K562 (cell line): ENCODE measurements at regions not wholly inside any gene's neighbourhood (a gene's known extent, or its start where the extent isn't known, plus 50 kb on each side); places are given as distances from the start of the nearest gene placed in this dataset.

Experiments
- ARID2 ChIP-seq: fragments of 450-650 bp; IDR thresholded peaks from 2 replicates; pipeline ENCODE4 v1.6.1; 2017; ENCODE audit warnings: antibody characterized with exemption, mild to moderate bottlenecking
- CBFA2T2 ChIP-seq: fragments of 450-650 bp; conservative IDR thresholded peaks from 2 replicates; pipeline ENCODE4 v1.6.1; 2017; ENCODE audit warnings: mild to moderate bottlenecking
- CTCF ChIP-seq, 3 experiments: IDR thresholded peaks in 2 of 3; conservative IDR thresholded peaks in 1 of 3; 2 replicates each; pipeline ENCODE4 v1.5.1; 2011 to 2012; ENCODE audit warnings: low read length in 3 of 3, mild to moderate bottlenecking in 3 of 3, control low read depth in 2 of 3, improper control_type of control experiment in 1 of 3, inconsistent platforms in 1 of 3, low read depth in 1 of 3, mixed read lengths in 1 of 3, moderate library complexity in 1 of 3; ENCODE audit not compliant: insufficient read depth in 2 of 3
- FOXM1 ChIP-seq, 2 experiments: fragments of 450-650 bp in 1 of 2; sonication (generic) in 1 of 2; formaldehyde crosslinking in 1 of 2; IDR thresholded peaks; 2 replicates each; pipeline versions ENCODE4 v1.6.1 to v1.9.0; 2017 to 2022; ENCODE audit warnings: low read depth in 2 of 2, mild to moderate bottlenecking in 2 of 2, missing genetic modification reagents in 1 of 2, moderate library complexity in 1 of 2
- KLF6 ChIP-seq: fragments of 250-450 bp; sonication (Bioruptor Pico); IDR thresholded peaks from 2 replicates; pipeline ENCODE4 v1.4.0; 2020; ENCODE audit warnings: mild to moderate bottlenecking, moderate library complexity, borderline replicate concordance
- POLR2A ChIP-seq: fragments of 450-650 bp; conservative IDR thresholded peaks from 2 replicates; pipeline ENCODE4 v1.6.1; 2016
- SAFB2 ChIP-seq: fragments of 200-400 bp; formaldehyde crosslinking; IDR thresholded peaks from 2 replicates; pipeline ENCODE4 v1.6.1; 2018; ENCODE audit warnings: borderline replicate concordance, low read length, low read depth, moderate library complexity; ENCODE audit not compliant: severe bottlenecking
- SIN3A ChIP-seq, 2 experiments: fragments of 150-350 bp in 1 of 2; IDR thresholded peaks; 2 replicates each; pipeline ENCODE4 v1.6.1; 2011 to 2016; ENCODE audit warnings: borderline replicate concordance in 2 of 2, low read depth in 2 of 2, low read length in 2 of 2, mild to moderate bottlenecking in 2 of 2, moderate library complexity in 2 of 2; ENCODE audit not compliant: control insufficient read depth in 1 of 2
- SMAD4 ChIP-seq: fragments of 250-450 bp; sonication (Bioruptor Pico); conservative IDR thresholded peaks from 2 replicates; pipeline ENCODE4 v1.8.0; 2021; ENCODE audit warnings: inconsistent platforms, mild to moderate bottlenecking, moderate library complexity
- ZNF23 ChIP-seq: fragments of 250-450 bp; sonication (Bioruptor Pico); IDR thresholded peaks from 2 replicates; pipeline ENCODE4 v1.4.0; 2020; ENCODE audit warnings: mild to moderate bottlenecking
- ZNF780A ChIP-seq: fragments of 250-450 bp; sonication (Bioruptor Pico); IDR thresholded peaks from 2 replicates; pipeline ENCODE4 v1.5.0; 2021; ENCODE audit warnings: mild to moderate bottlenecking
- TF ChIP-seq, protein P1 (sequence below): sonication (generic); formaldehyde crosslinking; IDR thresholded peaks from 2 replicates; pipeline ENCODE4 v1.8.1; 2023; ENCODE audit warnings: mild to moderate bottlenecking, missing genetic modification reagents, moderate library complexity
- TF ChIP-seq, protein P2 (sequence below): fragments of 450-650 bp; IDR thresholded peaks from 2 replicates; pipeline ENCODE4 v1.7.1; 2018; ENCODE audit warnings: mild to moderate bottlenecking, low read depth; ENCODE audit not compliant: partially characterized antibody

DNA sequence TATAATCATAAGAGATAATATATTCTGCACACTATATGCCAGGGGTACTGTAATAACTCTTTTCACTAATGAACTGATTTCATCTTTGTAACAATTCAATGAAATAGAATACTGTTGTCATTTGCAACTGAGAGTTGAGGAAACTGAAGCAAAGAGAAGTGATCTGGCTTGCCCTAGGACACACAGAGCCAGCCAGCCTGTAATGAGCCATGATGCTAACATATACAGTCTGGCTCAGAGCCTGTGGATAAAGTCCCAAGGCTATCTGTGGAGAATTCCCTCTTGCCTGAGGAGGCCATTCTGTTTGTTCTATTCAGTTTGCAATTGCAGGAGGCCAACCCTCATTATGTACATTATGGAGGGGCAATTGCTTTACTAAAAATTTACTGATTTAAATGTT is 241.3 kb downstream of the CXCL12 start:
- TF ChIP-seq ZNF23 (CRISPR knock-in tag) (no peak), ARID2 (no peak), SIN3A (IDR thresholded peaks at IDR 0.05; ENCODE audit: borderline replicate concordance in 2 of 2, control insufficient read depth in 1 of 2, low read depth in 2 of 2, low read length in 2 of 2) (no peak), KLF6 (CRISPR knock-in tag) (no peak), SAFB2 (no peak), SMAD4 (CRISPR knock-in tag) (no peak), ZNF780A (CRISPR knock-in tag) (no peak), POLR2A (no peak), CTCF (IDR thresholded peaks at IDR 0.05 in 2 of 3, conservative IDR thresholded peaks at IDR 0.05 in 1 of 3; ENCODE audit: insufficient read depth in 2 of 3, low read depth in 1 of 3, low read length in 3 of 3) (no peak), CBFA2T2 (no peak), FOXM1 (IDR thresholded peaks at IDR 0.05; ENCODE audit: low read depth) (no peak), FOXM1 (CRISPR knock-in tag; IDR thresholded peaks at IDR 0.05; ENCODE audit: low read depth) (no peak)
- TF ChIP-seq, protein P1, sequence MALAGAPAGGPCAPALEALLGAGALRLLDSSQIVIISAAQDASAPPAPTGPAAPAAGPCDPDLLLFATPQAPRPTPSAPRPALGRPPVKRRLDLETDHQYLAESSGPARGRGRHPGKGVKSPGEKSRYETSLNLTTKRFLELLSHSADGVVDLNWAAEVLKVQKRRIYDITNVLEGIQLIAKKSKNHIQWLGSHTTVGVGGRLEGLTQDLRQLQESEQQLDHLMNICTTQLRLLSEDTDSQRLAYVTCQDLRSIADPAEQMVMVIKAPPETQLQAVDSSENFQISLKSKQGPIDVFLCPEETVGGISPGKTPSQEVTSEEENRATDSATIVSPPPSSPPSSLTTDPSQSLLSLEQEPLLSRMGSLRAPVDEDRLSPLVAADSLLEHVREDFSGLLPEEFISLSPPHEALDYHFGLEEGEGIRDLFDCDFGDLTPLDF: no peak
- TF ChIP-seq, protein P2, sequence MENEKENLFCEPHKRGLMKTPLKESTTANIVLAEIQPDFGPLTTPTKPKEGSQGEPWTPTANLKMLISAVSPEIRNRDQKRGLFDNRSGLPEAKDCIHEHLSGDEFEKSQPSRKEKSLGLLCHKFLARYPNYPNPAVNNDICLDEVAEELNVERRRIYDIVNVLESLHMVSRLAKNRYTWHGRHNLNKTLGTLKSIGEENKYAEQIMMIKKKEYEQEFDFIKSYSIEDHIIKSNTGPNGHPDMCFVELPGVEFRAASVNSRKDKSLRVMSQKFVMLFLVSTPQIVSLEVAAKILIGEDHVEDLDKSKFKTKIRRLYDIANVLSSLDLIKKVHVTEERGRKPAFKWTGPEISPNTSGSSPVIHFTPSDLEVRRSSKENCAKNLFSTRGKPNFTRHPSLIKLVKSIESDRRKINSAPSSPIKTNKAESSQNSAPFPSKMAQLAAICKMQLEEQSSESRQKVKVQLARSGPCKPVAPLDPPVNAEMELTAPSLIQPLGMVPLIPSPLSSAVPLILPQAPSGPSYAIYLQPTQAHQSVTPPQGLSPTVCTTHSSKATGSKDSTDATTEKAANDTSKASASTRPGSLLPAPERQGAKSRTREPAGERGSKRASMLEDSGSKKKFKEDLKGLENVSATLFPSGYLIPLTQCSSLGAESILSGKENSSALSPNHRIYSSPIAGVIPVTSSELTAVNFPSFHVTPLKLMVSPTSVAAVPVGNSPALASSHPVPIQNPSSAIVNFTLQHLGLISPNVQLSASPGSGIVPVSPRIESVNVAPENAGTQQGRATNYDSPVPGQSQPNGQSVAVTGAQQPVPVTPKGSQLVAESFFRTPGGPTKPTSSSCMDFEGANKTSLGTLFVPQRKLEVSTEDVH: no peak
